Hematopoietic multipotent progenitor cell treated with erythropoietin and hydrocortisone succinate and interleukin-3 and kit ligand, for 4 days (in vitro differentiated cells): ENCODE measurements at regions not wholly inside any gene's neighbourhood (a gene's known extent, or its start where the extent isn't known, plus 50 kb on each side); places are given as distances from the start of the nearest gene placed in this dataset.
A peak's percentile ranks its signal among the peaks of the same experiment; 100 is the strongest.

Experiments
- DNase-seq: peaks from one replicate; pipeline ENCODE4 v3.0.0-alpha.2; 2015

- DNase-seq, result no peak
Measured at GRCh38 chr2:122583159-122583917, 827.9 kb downstream of the TSN start.

- no peak for DNase-seq
Measured at GRCh38 chr2:122590524-122590923, 835.1 kb downstream of the TSN start.

- DNase-seq, result no peak
Measured at GRCh38 chr2:122595065-122595464, 839.6 kb downstream of the TSN start.

GRCh38 chr2:122596598-122596997, 841.1 kb downstream of the TSN start:
- no peak for DNase-seq

GRCh38 chr2:122598784-122599183, 843.3 kb downstream of the TSN start:
- no peak for DNase-seq

- DNase-seq, result no peak
Measured at GRCh38 chr2:122610948-122611609, 855.6 kb downstream of the TSN start.

- DNase-seq, result no peak
Measured at GRCh38 chr2:122622934-122623333, 867.5 kb downstream of the TSN start.

GRCh38 chr2:122627388-122627787, 871.9 kb downstream of the TSN start:
- no peak for DNase-seq

- DNase-seq, result no peak
Measured at GRCh38 chr2:122634256-122634655, 878.8 kb downstream of the TSN start.

GRCh38 chr2:122634920-122635319, 879.5 kb downstream of the TSN start:
- DNase-seq, result no peak

GRCh38 chr2:122635686-122636085, 880.2 kb downstream of the TSN start:
- DNase-seq, result peak; percentile 7

- DNase-seq, result no peak
Measured at GRCh38 chr2:122636097-122636496, 880.6 kb downstream of the TSN start.

GRCh38 chr2:122639176-122639575, 883.7 kb downstream of the TSN start:
- no peak for DNase-seq

GRCh38 chr2:122639711-122640110, 884.3 kb downstream of the TSN start:
- DNase-seq, result no peak

GRCh38 chr2:122643725-122644329, 888.4 kb downstream of the TSN start:
- peak; percentile 17 for DNase-seq

GRCh38 chr2:122651236-122651635, 895.8 kb downstream of the TSN start:
- no peak for DNase-seq

- DNase-seq, result no peak
Measured at GRCh38 chr2:122651780-122652179, 896.3 kb downstream of the TSN start.

- no peak for DNase-seq
Measured at GRCh38 chr2:122652670-122653069, 897.2 kb downstream of the TSN start.

GRCh38 chr2:122656403-122656802, 901.0 kb downstream of the TSN start:
- no peak for DNase-seq

GRCh38 chr2:122660786-122661634, 905.6 kb downstream of the TSN start:
- peak; percentile 4 for DNase-seq

- no peak for DNase-seq
Measured at GRCh38 chr2:122663620-122664019, 908.2 kb downstream of the TSN start.

GRCh38 chr2:122669627-122670026, 914.2 kb downstream of the TSN start:
- DNase-seq, result no peak

- DNase-seq, result no peak
Measured at GRCh38 chr2:122670897-122671296, 915.4 kb downstream of the TSN start.
